Lung (tissue), 11 donors: ENCODE measurements at regions not wholly inside any gene's neighbourhood (a gene's known extent, or its start where the extent isn't known, plus 50 kb on each side); places are given as distances from the start of the nearest gene placed in this dataset.

Source experiments
- ATAC-seq: fragments of 200-7000 bp; cut with Tn5 transposase; one replicate; pipeline ENCODE4 v1.9.1; 2020; ENCODE audit warnings: moderate number of reproducible peaks; ENCODE audit not compliant: insufficient read depth, low FRiP score
- DNase-seq, 3 donors: peaks; one replicate each; pipeline ENCODE4 v3.0.0-alpha.2; 2013 to 2017
- H3K27ac ChIP-seq, 2 donors: one replicate each; pipeline ENCODE4 v1.5.1; 2013; ENCODE audit warnings: mild to moderate bottlenecking in 2 of 2, moderate library complexity in 2 of 2, control low read depth in 1 of 2, inconsistent platforms in 1 of 2, low read depth in 1 of 2, low read length in 1 of 2
- H3K27me3 ChIP-seq, 3 donors: one replicate each; pipeline ENCODE4 v1.5.1; 2013; ENCODE audit warnings: low read length in 2 of 3; ENCODE audit not compliant: control insufficient read depth in 3 of 3, insufficient read depth in 3 of 3
- H3K36me3 ChIP-seq, 4 donors: one replicate each; pipeline ENCODE4 v1.5.1; 2013; ENCODE audit warnings: low read length in 4 of 4, mild to moderate bottlenecking in 1 of 4, moderate library complexity in 1 of 4; ENCODE audit not compliant: control insufficient read depth in 4 of 4, insufficient read depth in 4 of 4
- H3K4me1 ChIP-seq, 5 donors: one replicate each; pipeline ENCODE4 v1.5.1; 2013; ENCODE audit warnings: low read length in 5 of 5, mild to moderate bottlenecking in 2 of 5, moderate library complexity in 1 of 5; ENCODE audit not compliant: control insufficient read depth in 5 of 5, insufficient read depth in 5 of 5
- H3K4me3 ChIP-seq: one replicate; pipeline ENCODE4 v1.5.1; 2013; ENCODE audit warnings: mild to moderate bottlenecking, control low read depth, moderate library complexity
- H3K9ac ChIP-seq, 2 donors: one replicate each; pipeline ENCODE4 v1.5.1; 2013; ENCODE audit warnings: low read length in 2 of 2, control low read depth in 1 of 2; ENCODE audit not compliant: insufficient read depth in 1 of 2
- H3K9me3 ChIP-seq, 4 donors: one replicate each; pipeline ENCODE4 v1.5.1; 2013; ENCODE audit warnings: low read length in 3 of 4, mild to moderate bottlenecking in 1 of 4, moderate library complexity in 1 of 4; ENCODE audit not compliant: control insufficient read depth in 4 of 4, insufficient read depth in 3 of 4
- CTCF ChIP-seq: IDR thresholded peaks from 2 replicates; pipeline ENCODE4 v1.5.1; 2012; ENCODE audit warnings: mild to moderate bottlenecking; ENCODE audit errors: control extremely low read depth, extremely low read depth
- WGBS, 2 donors: extraction: QIAGEN DNeasy Blood & Tissue Kit; methylation state at CpG; one replicate each; pipeline ENCODE4 v1.1.7; 2013; 5-methylcytosine and 5-hydroxymethylcytosine counted together
- donor health status: control.
- donor health status: control.
- donor health status: Bipolar disorder and iron deficiency.
- donor health status: healthy.
- donor health status: DM: yes; HTN: yes; CAD: no.

GRCh38 chr15:62528505-62528904 is 363.4 kb upstream of the C2CD4B start:
- Histone ChIP-seq H3K27ac (no peak overlapping the region), H3K27me3 (no peaks in the 10 kb centered on the region), H3K4me3 (no peak overlapping the region), H3K9me3 (no peaks in the 10 kb centered on the region), H3K9ac (no peak overlapping the region), H3K4me1 (no peaks in the 10 kb centered on the region), H3K36me3 (no peaks in the 10 kb centered on the region)
- no peak for DNase-seq
- WGBS, 2 donors, result 81 to 85% methylated on average over 4 of the region's 4 CpGs
- TF ChIP-seq CTCF, result no peak
- ATAC-seq, result no peak

GRCh38 chr15:62532367-62532766 is 367.3 kb upstream of the C2CD4B start:
- ATAC-seq, result no peak
- WGBS, 2 donors, result 86 to 91% methylated on average over 2 of the region's 2 CpGs
- TF ChIP-seq CTCF, result no peak

GRCh38 chr15:62533687-62534086 is 368.6 kb upstream of the C2CD4B start:
- no peak overlapping the region for H3K27ac ChIP-seq
- TF ChIP-seq CTCF, result no peak
- H3K4me3 ChIP-seq, result no peak overlapping the region
- H3K4me1 ChIP-seq, result peaks cover 0 to 4% (median 0%) of the 10 kb centered on the region in 5 donors
- ATAC-seq (no peak), DNase-seq (no peak)
- no peak overlapping the region for H3K9ac ChIP-seq
- no peaks in the 10 kb centered on the region for H3K36me3 ChIP-seq
- WGBS, 2 donors, result 92 to 95% methylated on average over 1 of the region's 1 CpG
- H3K27me3 ChIP-seq, result no peaks in the 10 kb centered on the region
- H3K9me3 ChIP-seq, result no peaks in the 10 kb centered on the region

More at GRCh38 chr15:62532367-62532766, 367.3 kb upstream of the C2CD4B start:
- DNase-seq, result no peak
- Histone ChIP-seq H3K9me3 (no peaks in the 10 kb centered on the region), H3K4me1 (peaks cover 0 to 4% (median 0%) of the 10 kb centered on the region in 5 donors), H3K36me3 (no peaks in the 10 kb centered on the region), H3K27me3 (no peaks in the 10 kb centered on the region), H3K9ac (no peak overlapping the region), H3K4me3 (no peak overlapping the region), H3K27ac (no peak overlapping the region)

- H3K9ac ChIP-seq, result no peak overlapping the region
- no peaks in the 10 kb centered on the region for H3K36me3 ChIP-seq
- no peak for TF ChIP-seq CTCF
- WGBS, 2 donors, result 80 to 83% methylated on average over 2 of the region's 2 CpGs
- ATAC-seq (no peak), DNase-seq (no peak)
- no peak overlapping the region for H3K4me3 ChIP-seq
- no peak overlapping the region for H3K27ac ChIP-seq
- peaks cover 0 to 4% (median 0%) of the 10 kb centered on the region in 5 donors for H3K4me1 ChIP-seq
- no peaks in the 10 kb centered on the region for H3K9me3 ChIP-seq
- H3K27me3 ChIP-seq, result no peaks in the 10 kb centered on the region
These were observed 369.9 kb upstream of the C2CD4B start for GRCh38 chr15:62534996-62535395.
